HG03354 (cell line): ENCODE measurements at regions not wholly inside any gene's neighbourhood (a gene's known extent, or its start where the extent isn't known, plus 50 kb on each side); places are given as distances from the start of the nearest gene placed in this dataset.

Experiments
- ATAC-seq: cut with Tn5 transposase; IDR thresholded peaks from one replicate; pipeline ENCODE4 v1.9.1; 2021; ENCODE audit warnings: mild to moderate bottlenecking; ENCODE audit not compliant: unreplicated experiment, poor library complexity, severe bottlenecking

DNA sequence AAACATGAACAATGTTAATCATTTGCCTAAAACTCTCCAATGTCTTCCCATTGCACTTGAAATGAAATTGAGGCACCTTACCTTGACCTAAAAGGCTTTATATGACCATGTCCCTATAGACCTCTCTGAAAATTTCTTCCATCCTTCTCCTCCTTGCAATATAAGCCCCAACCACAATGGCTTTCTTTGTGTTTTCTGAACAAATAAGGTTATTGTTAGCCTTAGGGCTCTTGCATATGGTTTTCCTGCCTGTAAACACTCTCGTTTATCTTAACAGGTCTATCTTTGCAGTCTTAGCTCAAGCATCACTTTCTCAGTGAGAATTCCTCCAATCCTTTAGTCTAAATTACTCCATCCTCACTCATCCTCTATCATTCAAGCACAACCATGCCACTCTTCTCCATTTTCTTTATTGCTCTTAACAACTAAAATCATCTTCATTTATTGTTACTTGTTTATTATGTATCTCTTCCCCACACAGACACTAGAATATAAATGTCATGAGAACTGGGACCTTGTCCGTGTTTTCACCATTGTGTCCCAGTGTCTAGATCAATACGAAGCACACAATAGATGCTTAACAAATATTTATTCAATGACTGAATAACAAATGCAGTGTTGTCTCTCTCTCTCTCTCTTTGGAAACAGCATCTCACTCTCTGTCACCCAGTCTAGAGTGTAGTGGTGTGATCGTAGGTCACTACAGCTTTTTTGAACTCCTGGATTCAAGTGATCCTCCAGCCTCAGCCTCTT is 129.3 kb downstream of the RDH14 start:
- no peak for ATAC-seq

DNA sequence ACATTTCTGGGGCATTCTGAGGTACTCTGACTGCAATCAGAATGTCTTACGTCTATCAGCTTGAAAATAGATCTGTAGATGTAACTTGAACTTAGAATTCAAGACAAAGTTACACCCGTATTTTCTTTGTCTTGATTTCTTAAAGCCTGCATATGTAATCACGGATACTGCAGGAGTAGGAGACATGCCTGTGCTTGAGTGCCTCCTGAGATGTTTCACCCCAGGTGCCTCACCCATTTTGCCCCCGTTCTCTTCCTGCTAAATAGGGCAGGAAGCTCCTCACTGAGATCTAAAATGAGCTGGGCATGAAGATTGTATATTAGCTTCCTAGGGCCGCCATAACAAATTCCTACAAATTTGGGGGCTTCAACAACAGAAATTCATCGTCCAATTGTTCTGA is 131.9 kb downstream of the RDH14 start:
- ATAC-seq: no peak

DNA sequence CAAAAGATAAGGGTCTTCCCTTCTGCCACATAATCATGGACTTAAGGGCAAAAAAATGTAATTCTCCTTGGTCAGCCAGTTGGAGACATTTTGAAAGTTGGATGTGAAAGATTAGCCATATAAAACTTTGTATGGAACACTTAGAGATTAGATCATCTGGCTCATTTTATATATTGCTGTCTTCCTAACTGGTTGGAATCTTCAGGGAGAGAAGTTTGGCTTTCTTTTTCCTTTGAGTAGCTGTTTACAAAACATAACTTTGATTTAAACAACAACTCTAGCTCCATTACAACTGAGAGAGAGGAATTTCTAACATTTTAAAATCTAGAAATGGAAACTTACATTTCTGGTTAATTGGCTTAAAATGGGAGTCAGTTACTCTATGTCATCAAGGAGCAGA is 132.7 kb downstream of the RDH14 start:
- no peak for ATAC-seq

DNA sequence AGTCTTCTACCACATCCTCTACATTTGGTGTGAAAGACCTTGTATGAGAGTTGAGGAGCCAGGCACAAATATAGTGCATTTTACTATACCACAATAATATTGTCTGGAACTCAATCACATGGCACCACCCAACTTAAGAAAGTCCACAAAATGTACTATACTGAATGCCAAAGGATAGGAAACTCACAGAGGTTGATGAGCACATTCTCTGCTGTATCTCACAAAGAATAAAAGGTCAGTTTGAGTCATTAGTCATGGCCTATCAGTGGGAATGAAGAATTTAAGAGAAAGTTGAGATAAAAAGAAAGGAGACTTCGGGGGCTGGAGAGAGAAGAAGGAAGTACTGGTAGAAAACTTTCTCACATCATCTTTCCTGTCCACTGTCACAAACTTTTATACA is 134.3 kb downstream of the RDH14 start:
- ATAC-seq: no peak

DNA sequence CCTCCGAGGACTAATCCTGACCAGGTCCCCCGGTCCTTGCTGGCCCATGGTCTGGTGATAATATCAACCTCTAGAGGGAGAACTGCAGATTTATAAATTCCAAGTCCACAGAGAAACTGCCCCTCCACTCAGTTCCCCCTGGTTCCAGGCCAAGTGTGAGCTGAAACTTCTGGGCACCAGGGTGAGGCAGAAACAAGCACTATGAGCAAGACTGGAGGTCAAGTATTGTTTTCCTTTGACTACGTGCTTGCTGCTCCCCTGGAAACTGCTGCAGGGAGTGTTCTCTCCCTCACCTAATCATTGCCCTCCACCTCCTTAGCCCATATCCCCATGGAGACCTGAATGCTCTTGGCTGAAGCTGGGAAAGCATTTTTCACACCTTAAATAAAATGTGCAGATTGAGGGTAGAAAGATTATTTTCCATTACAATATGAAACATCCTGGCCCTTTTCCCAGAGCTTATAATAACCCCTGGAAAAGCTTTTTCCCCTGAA is 135.2 kb downstream of the RDH14 start:
- no peak for ATAC-seq

DNA sequence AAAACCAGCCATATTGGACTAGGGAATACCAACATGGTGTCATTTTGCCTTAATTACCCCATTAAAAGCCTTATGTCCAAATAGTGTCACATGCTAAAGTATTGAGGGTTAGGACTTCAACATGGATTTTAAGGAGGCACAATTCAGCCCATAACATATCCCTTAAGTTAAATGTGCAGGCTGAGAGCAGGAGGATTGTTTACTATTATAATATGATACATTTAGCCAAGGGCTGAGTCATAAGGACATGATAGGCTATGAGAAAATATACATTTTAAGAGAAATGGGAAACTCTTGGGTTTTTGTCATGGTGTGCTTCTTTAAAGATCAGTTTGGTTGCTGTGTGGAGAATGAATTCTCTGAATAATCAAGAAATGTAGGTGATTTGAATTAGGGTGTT is 136.8 kb downstream of the RDH14 start:
- ATAC-seq: no peak

DNA sequence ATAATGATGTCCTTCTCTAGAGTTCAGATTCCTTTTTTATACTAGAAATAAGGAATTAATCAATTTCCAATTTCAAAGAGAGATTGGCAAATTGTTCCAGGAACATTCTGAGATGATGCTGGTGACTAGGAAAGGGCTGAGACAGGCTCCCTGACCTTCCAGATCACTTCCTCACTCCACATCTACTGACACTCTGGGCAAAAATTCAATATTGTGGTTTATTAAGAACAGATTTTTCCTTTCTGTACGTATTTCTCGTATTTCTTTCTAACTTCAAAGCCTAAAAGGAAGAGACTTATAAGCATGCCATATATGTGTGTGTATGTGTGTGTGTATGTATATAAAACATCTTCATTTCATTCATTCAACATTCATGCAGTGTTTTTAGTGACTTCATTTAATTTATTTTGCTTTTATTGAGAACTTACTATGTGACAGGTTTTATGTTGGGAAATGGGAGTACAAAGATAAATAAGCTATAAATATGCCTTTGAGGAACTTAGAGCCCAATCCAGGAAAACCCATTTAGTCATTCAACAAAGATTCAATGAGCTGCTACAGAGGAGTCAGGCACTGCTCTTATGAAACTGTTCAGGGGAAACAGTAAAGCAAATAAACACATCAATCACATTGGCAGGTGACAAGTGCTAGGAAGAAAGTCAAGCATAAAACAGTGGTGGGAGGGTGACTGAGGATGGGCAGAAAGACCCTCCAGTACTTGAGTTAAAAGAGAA is 137.9 kb downstream of the RDH14 start:
- no peak for ATAC-seq

DNA sequence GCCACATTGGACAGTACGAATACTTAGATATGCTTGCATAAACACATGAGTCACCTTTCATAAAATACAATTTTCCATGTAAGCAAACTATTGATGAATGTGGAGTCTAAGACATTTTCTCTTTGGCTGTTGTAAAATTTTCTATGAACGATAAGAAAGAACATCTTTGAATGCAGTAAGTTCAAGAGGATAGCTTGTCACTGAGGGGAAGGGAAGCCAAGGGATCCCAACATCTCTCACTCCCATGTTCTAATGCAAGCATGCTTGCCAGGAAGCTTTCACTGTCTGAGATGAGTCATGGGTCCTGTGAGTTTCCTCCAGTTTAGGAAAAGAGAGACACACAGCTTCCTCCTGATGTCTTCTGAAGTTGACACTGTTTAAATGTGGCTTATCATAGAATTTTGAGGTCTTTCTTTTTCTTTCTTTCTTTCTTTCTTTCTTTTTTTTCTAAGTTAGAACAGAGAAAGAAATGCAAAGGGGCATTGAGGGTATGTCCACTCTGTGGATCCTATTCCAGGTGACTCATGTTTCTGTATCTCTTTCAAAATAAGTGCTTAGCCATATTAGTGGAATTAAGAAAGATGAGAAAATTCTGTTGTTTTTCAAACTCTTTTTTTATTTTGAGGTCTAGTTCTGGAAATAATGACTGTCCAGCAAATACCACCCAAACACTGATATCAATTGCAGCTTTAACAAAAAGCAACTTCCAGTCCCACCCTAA is 146.6 kb downstream of the RDH14 start:
- no peak for ATAC-seq

DNA sequence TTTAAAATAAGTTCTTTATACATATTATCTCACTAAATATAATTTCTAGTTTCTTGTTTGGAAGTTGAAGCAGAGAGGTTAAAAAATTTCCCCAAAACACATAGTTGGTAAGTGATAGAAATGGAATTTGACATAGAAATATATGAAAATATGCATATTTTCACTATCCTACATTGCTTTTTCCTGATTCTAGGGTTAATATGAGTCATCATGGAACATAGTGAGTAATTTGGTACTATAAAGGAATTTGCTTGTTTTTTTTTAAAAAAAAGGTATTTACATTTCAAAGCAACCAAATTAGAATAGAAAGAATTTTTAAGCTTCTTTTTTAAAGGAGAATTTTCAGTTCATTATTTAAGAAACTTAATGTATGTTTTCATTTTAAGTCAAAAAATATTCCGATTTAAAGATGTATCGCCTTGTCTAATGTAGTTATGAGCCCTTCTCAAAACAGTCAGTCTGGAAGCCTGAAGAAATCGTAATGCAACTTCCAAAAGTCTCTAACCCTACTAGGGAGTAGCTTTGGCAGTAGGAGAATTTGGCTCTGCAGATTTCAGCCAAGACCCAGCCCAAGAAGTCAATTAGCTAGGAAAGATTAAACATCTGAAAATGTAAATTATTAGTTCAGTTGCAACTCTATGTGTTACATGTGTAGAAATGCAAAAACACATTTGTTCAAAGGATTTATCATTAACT is 147.3 kb downstream of the RDH14 start:
- no peak for ATAC-seq

DNA sequence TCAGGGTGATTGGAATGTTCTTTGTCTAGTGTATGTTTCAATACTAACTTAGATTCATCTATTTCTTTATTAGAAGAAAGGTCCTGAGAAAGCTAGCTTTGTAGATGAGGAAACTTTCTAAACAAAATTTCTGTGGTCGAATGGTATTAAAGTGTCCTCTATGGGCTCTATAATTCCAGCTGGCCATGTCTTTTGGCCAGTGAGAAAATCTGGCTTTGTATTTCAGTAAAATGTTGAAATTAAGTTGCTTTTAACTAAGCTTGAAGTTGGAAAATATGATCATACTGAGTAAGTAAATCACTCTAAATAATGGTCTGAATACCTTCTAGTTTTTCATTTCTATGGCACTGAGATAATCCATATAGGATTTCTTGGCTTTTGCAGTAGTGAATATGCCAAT is 148.8 kb downstream of the RDH14 start:
- no peak for ATAC-seq

DNA sequence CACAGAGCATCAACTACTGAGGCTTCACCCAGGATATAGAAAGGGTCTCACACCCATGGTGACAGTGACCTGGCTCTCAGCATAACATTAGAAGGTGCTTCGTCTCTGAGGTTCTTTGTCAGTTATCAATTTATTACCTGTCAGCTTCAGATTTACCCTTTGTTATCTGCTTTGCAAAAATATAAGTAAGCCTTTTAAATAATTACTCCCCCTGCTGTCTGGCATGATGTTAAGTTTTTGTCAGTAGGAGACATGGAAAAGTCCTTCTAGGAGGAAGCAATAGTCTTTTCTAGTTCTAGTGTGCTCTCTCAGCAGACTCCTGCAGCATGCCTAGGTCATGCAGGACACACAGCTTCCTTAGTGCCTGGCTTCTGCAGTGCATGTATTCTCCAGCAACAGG is 149.9 kb downstream of the RDH14 start:
- ATAC-seq: no peak

DNA sequence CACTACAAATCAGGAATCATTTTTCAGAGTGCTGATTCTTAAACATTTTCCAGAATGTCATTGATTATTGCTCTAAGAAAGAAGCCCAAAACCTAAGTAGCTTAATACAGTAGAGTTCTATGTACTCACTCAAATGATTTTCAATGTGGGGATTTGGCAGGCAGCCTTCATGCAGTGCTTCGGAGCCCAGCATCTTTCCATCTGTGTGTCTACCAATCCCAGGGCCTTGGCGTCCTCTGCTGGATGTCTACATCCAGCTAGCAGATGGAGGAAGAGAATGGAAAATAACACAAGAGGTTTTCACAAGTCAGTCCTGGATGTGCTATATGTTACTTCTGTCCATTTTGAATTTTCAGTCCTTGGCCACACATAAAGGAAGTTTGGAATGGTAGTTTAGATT is 151.8 kb downstream of the RDH14 start:
- no peak for ATAC-seq

DNA sequence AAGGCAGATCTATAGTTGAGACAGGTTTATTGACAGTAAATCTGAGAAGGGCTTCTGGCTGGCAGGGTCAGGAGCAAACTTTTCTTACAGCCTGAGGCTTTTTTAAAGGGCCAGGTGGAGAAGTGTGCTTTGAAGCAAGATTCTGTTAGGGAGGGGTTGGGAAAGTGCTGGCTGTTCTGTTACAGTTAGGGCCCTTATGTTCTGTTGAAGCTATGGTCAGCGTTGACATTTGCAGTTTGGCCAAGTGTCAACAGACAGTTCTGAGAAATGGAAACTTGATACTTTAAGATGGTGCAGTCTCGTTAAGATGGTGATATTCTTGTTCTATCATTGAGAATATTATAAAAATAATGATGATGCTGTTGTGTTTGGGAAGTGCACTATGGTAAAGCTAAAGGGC is 154.2 kb downstream of the RDH14 start:
- no peak for ATAC-seq

DNA sequence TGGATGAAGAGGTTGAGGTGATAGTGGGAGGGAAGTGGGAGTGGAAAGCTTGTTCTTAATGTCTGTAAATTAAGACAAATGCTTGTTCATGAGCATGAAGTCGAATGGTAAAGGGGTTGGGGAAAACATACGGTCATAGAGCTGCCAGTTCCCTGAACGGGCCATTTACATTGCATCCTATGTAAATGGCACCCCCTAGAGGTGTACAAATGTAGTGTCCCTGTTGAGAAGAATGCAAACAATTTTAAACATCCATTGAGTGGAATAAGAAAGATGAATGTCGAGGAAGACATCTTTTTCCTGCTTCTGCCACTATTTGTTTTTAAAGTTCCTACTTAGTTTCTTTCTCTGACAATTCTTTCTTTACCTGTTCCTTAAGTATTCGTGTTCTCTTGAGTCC is 155.7 kb downstream of the RDH14 start:
- peak; percentile 57 for ATAC-seq

DNA sequence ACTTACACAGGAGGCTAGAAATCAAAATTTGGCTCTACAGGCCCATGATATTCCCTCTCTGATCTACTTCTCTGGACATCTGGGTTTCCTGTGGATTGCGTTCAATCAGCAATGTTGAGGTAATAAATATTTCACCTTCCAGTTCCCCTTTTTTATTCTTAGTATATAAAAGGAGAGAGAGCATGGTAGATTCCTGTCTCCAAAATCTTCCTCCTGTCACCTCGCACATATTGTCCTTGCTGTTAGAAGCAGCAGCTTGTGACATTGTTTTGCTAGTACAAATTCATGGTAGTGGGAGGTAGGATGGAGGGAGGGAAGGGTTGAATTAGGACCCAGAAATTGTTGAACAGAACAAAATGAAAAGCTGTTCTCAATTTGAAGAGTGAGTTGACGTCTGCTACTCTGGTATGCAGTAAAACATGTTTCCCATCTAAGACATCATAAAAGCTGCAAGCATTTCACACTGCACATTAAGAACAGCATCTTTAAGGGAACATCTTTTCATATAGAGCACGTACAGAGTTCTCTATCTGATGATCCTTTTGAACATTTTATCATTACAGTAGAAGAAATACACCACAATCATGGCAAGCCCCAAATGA is 156.4 kb downstream of the RDH14 start:
- no peak for ATAC-seq

DNA sequence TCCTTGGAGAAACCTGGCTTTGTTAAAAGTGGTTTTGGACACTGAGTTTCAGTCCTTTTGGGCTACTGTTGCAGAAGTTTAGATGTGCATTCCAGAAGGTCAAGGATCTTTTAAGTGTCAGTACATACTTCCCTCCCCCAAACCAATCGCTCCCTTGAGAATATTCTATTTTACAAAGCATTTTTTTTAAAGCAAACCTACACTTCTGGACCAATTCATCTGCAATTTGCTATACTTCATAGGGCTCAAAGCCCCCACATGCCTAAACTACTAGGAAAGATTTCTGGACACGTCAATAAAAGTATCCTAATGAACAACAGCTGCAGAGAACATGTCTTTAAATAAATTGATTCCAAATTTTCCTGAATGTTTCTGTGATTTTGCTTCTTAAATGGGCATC is 157.6 kb downstream of the RDH14 start:
- ATAC-seq: no peak

DNA sequence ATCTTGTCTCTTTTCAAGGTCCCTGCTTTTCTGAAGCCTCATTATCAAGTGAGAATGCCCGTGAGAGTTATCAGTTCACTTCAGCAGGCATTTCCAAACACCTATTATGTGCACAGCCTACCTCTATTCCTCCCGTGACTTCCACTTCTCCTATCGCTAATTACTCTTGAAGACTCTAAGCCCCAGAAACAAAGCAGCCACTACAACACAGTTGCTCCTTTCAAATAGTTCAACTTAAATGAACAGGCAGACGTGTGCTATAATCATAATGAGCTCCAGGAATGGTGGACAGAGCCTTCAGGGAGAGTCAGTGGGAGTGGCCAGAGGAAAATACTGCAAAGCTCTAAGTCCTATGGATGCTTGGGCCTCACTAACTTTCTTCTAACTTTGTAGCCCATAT is 159.0 kb downstream of the RDH14 start:
- no peak for ATAC-seq

DNA sequence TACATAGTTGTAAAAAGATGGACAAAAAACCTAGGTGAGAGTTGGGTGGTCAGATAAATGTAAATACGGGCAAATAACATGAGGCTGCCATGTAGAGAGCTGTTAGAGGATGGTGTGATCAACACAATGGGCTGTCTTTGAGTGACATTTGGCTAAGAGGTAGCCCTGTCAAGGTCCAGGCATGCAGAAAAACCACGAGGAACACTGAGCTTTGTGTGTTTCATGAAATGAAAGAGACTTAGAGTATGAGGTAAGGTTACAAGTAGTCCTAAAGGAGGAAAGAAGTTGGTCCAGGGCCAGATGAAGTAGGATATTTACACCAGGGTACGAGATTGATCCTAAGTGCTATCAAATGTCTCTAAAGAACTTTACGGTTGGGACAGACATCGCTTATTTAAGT is 160.9 kb downstream of the RDH14 start:
- no peak for ATAC-seq

DNA sequence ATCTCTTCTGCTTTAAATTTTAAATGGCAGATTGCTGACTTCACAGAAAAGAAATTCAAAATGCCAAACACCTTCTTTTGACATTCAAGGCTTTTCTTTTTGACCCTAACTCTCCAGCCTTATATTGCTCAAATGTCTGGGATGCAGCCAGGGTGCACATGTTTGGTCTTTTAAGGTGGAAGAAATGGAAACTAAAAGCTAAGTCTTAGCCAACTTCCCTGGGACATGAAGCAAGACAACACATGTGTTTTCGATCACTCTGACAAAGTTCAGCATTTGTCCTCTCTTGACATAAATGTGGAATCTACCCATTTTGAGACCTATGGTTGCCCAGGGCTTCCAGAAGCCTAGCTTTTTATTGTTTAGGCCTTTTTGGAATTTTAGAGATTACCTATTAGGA is 161.6 kb downstream of the RDH14 start:
- no peak for ATAC-seq
